H1 (cell line): ENCODE measurements at regions not wholly inside any gene's neighbourhood (a gene's known extent, or its start where the extent isn't known, plus 50 kb on each side); places are given as distances from the start of the nearest gene placed in this dataset.

Experiments
- CTCF ChIP-seq, 3 experiments: IDR thresholded peaks; 1 replicate in 2 of 3; 2 replicates in 1 of 3; pipeline versions ENCODE4 v1.5.1 to v1.6.1; 2011; ENCODE audit warnings: low read length in 3 of 3, mild to moderate bottlenecking in 3 of 3, inconsistent platforms in 2 of 3, low read depth in 1 of 3, moderate library complexity in 1 of 3; ENCODE audit not compliant: insufficient read depth in 1 of 3; ENCODE audit errors: control extremely low read depth in 1 of 3
- EP300 ChIP-seq, 2 experiments: IDR thresholded peaks; 1 replicate in 1 of 2; 2 replicates in 1 of 2; pipeline ENCODE4 v1.6.1; 2011 to 2012; ENCODE audit warnings: low read depth in 2 of 2, low read length in 2 of 2, mild to moderate bottlenecking in 2 of 2, borderline replicate concordance in 1 of 2, inconsistent platforms in 1 of 2, moderate library complexity in 1 of 2
- EZH2 ChIP-seq: fragments of 200-600 bp; sonication (generic); IDR thresholded peaks from 2 replicates; pipeline ENCODE4 v1.7.1; 2012; ENCODE audit warnings: low read depth, mild to moderate bottlenecking, moderate library complexity, low read length, inconsistent platforms; ENCODE audit not compliant: severe bottlenecking
- MAX ChIP-seq: IDR thresholded peaks from 2 replicates; pipeline ENCODE4 v1.6.1; 2012; ENCODE audit warnings: inconsistent platforms
- POLR2A ChIP-seq, 2 experiments: IDR thresholded peaks; 1 replicate in 1 of 2; 2 replicates in 1 of 2; pipeline ENCODE4 v1.6.1; 2011; ENCODE audit warnings: low read depth in 2 of 2, low read length in 2 of 2, mild to moderate bottlenecking in 2 of 2; ENCODE audit errors: control extremely low read depth in 1 of 2
- POLR2AphosphoS5 ChIP-seq: IDR thresholded peaks from 2 replicates; pipeline ENCODE4 v1.6.1; 2011; ENCODE audit warnings: low read depth, low read length
- POU5F1 ChIP-seq: IDR thresholded peaks from 2 replicates; pipeline ENCODE4 v1.6.1; 2011; ENCODE audit warnings: low read depth, mild to moderate bottlenecking, low read length, moderate library complexity

- no peak for TF ChIP-seq POLR2AphosphoS5
- no peak for TF ChIP-seq MAX
- TF ChIP-seq POU5F1, result no peak
- TF ChIP-seq CTCF (IDR thresholded peaks at IDR 0.05; ENCODE audit: control extremely low read depth in 1 of 3, insufficient read depth in 1 of 3, low read depth in 1 of 3, low read length in 3 of 3), result no peak
- no peak for TF ChIP-seq POLR2A (IDR thresholded peaks at IDR 0.05; ENCODE audit: control extremely low read depth in 1 of 2, low read depth in 2 of 2, low read length in 2 of 2)
- TF ChIP-seq EP300 (IDR thresholded peaks at IDR 0.05; ENCODE audit: borderline replicate concordance in 1 of 2, low read depth in 2 of 2, low read length in 2 of 2), result no peak
- no peak for TF ChIP-seq EZH2
These were observed 55.0 kb upstream of the ETV3 start for GRCh38 chr1:157193219-157193618.
